IMR-90 (cell line): ENCODE measurements at regions not wholly inside any gene's neighbourhood (a gene's known extent, or its start where the extent isn't known, plus 50 kb on each side); places are given as distances from the start of the nearest gene placed in this dataset.
A peak's percentile ranks its signal among the peaks of the same experiment; 100 is the strongest.

Experiments used
- ATAC-seq: fragments of 200-7000 bp; cut with Tn5 transposase; 2 replicates; pipeline ENCODE4 v1.9.1; 2020; ENCODE audit warnings: low read depth, mild to moderate bottlenecking, moderate library complexity
- BruUV-seq: library from RNA; stranded (reverse); fragments of 400-500 nt; replicated peaks from 2 replicates; lab custom pipeline; 2021; lab: Mats Ljungman, UMichigan
- CTCF ChIA-PET: fragments of 300-600 bp; formaldehyde crosslinking; extraction: SDS; loops from one replicate; lab custom pipeline; 2021; ENCODE audit warnings: antibody characterized with exemption; lab: Yijun Ruan, JAX
- POLR2A ChIA-PET: fragments of 300-600 bp; sonication (Branson Sonifier 250); formaldehyde crosslinking; loops from one replicate; lab custom pipeline; 2022; ENCODE audit warnings: antibody characterized with exemption; ENCODE audit not compliant: unreplicated experiment; lab: Charles Lee
- DNase-seq: peaks from one replicate; pipeline ENCODE4 v3.0.0; 2013
- H2AFZ ChIP-seq: replicated peaks from 2 replicates; pipeline ENCODE3; 2013; ENCODE audit warnings: low read length, mild to moderate bottlenecking; ENCODE audit not compliant: poor library complexity
- H2AK5ac ChIP-seq: 2 replicates; pipeline ENCODE4 v1.6.1; 2013; ENCODE audit warnings: low read depth, low read length, inconsistent platforms
- H2AK9ac ChIP-seq: replicated peaks from 2 replicates; pipeline ENCODE3; 2013; ENCODE audit warnings: mild to moderate bottlenecking, low read depth, low read length, moderate library complexity; ENCODE audit not compliant: poor library complexity
- H2BK120ac ChIP-seq: 2 replicates; pipeline ENCODE4 v1.6.1; 2013; ENCODE audit warnings: low read depth, low read length, inconsistent platforms
- H2BK15ac ChIP-seq: 3 replicates; pipeline ENCODE4 v1.6.1; 2013; ENCODE audit warnings: low read depth, low read length, inconsistent platforms
- H2BK20ac ChIP-seq: 2 replicates; pipeline ENCODE4 v1.6.1; 2013; ENCODE audit warnings: low read depth, mild to moderate bottlenecking, inconsistent platforms, low read length, moderate library complexity
- H2BK5ac ChIP-seq: 2 replicates; pipeline ENCODE4 v1.6.1; 2013; ENCODE audit warnings: mild to moderate bottlenecking, low read depth, low read length, inconsistent platforms; ENCODE audit not compliant: poor library complexity, severe bottlenecking
- H3K14ac ChIP-seq: replicated peaks from 2 replicates; pipeline ENCODE4 v1.6.1; 2013; ENCODE audit warnings: low read depth, low read length, inconsistent platforms
- H3K18ac ChIP-seq: 2 replicates; pipeline ENCODE4 v1.6.1; 2013; ENCODE audit warnings: low read depth, low read length, control low read depth
- H3K23ac ChIP-seq: 2 replicates; pipeline ENCODE4 v1.6.1; 2013; ENCODE audit warnings: low read depth, low read length, inconsistent platforms
- H3K27ac ChIP-seq: 2 replicates; pipeline ENCODE4 v1.5.1; 2013; ENCODE audit warnings: mild to moderate bottlenecking, control low read depth, low read length; ENCODE audit not compliant: insufficient read depth
- H3K27me3 ChIP-seq: 2 replicates; pipeline ENCODE4 v1.6.1; 2013; ENCODE audit warnings: low read length; ENCODE audit not compliant: control insufficient read depth, insufficient read depth
- H3K36me3 ChIP-seq: 2 replicates; pipeline ENCODE4 v1.6.1; 2013; ENCODE audit warnings: low read length, mixed read lengths; ENCODE audit not compliant: control insufficient read depth, insufficient read depth
- H3K4ac ChIP-seq: 2 replicates; pipeline ENCODE4 v1.6.1; 2013; ENCODE audit warnings: low read depth, low read length, inconsistent platforms
- H3K4me1 ChIP-seq: 2 replicates; pipeline ENCODE4 v1.6.1; 2013; ENCODE audit warnings: low read length, mixed read lengths; ENCODE audit not compliant: control insufficient read depth, insufficient read depth
- H3K4me2 ChIP-seq: 2 replicates; pipeline ENCODE4 v1.6.1; 2013; ENCODE audit warnings: low read depth, mild to moderate bottlenecking, control low read depth, low read length, moderate library complexity
- H3K4me3 ChIP-seq: 2 replicates; pipeline ENCODE4 v1.5.1; 2013; ENCODE audit warnings: low read depth, mild to moderate bottlenecking, control low read depth, low read length, moderate library complexity; ENCODE audit not compliant: insufficient read depth
- H3K56ac ChIP-seq: 2 replicates; pipeline ENCODE4 v1.6.1; 2013; ENCODE audit warnings: low read length, inconsistent platforms; ENCODE audit not compliant: insufficient read depth; ENCODE audit errors: extremely low read depth
- H3K79me1 ChIP-seq, 2 experiments: 2 replicates each; pipeline ENCODE4 v1.6.1; 2013; ENCODE audit warnings: low read length in 2 of 2, inconsistent platforms in 1 of 2, low read depth in 1 of 2
- H3K9ac ChIP-seq: 2 replicates; pipeline ENCODE4 v1.6.1; 2013; ENCODE audit warnings: low read depth, low read length, control low read depth
- H3K9me1 ChIP-seq: 2 replicates; pipeline ENCODE4 v1.6.1; 2013; ENCODE audit warnings: low read length, inconsistent platforms; ENCODE audit not compliant: insufficient read depth
- H3K9me3 ChIP-seq: 2 replicates; pipeline ENCODE4 v1.6.1; 2013; ENCODE audit warnings: low read length; ENCODE audit not compliant: control insufficient read depth, insufficient read depth
- H4K20me1 ChIP-seq: 2 replicates; pipeline ENCODE4 v1.6.1; 2013; ENCODE audit warnings: low read length, inconsistent platforms; ENCODE audit not compliant: insufficient read depth
- H4K5ac ChIP-seq: 2 replicates; pipeline ENCODE4 v1.6.1; 2013; ENCODE audit warnings: mild to moderate bottlenecking, low read depth, low read length, control low read depth
- H4K8ac ChIP-seq, 2 experiments: 2 replicates each; pipeline ENCODE4 v1.6.1; 2013; ENCODE audit warnings: low read depth in 2 of 2, low read length in 2 of 2, control low read depth in 1 of 2, inconsistent platforms in 1 of 2
- H4K91ac ChIP-seq: 2 replicates; pipeline ENCODE4 v1.6.1; 2013; ENCODE audit warnings: low read depth, low read length, inconsistent platforms; ENCODE audit not compliant: insufficient read depth
- BHLHE40 ChIP-seq: fragments of 150-350 bp; IDR thresholded peaks from 2 replicates; pipeline ENCODE4 v1.6.1; 2016; ENCODE audit warnings: mild to moderate bottlenecking, low read depth, low read length
- CEBPB ChIP-seq: IDR thresholded peaks from 2 replicates; pipeline ENCODE4 v1.6.1; 2012; ENCODE audit warnings: low read depth, low read length, improper control_type of control experiment
- FOS ChIP-seq: fragments of 150-350 bp; IDR thresholded peaks from 2 replicates; pipeline ENCODE4 v1.6.1; 2016; ENCODE audit warnings: low read depth, low read length
- MAFK ChIP-seq: IDR thresholded peaks from 2 replicates; pipeline ENCODE4 v1.6.1; 2012; ENCODE audit warnings: low read depth, low read length, improper control_type of control experiment
- MAZ ChIP-seq: IDR thresholded peaks from 2 replicates; pipeline ENCODE4 v1.6.1; 2012; ENCODE audit warnings: low read depth, mild to moderate bottlenecking, low read length, improper control_type of control experiment, moderate library complexity, borderline replicate concordance
- NFE2L2 ChIP-seq: fragments of 150-350 bp; IDR thresholded peaks from 2 replicates; pipeline ENCODE4 v1.6.1; 2016; ENCODE audit warnings: low read depth, mild to moderate bottlenecking, low read length
- POLR2A ChIP-seq: IDR thresholded peaks from 2 replicates; pipeline ENCODE4 v1.6.1; 2012; ENCODE audit warnings: mild to moderate bottlenecking, low read depth, low read length
- RCOR1 ChIP-seq: IDR thresholded peaks from 2 replicates; pipeline ENCODE4 v1.6.1; 2012; ENCODE audit warnings: mild to moderate bottlenecking, low read length, improper control_type of control experiment; ENCODE audit not compliant: insufficient replicate concordance
- RFX5 ChIP-seq: IDR thresholded peaks from 2 replicates; pipeline ENCODE4 v1.8.0; 2012; ENCODE audit warnings: low read depth, mild to moderate bottlenecking, low read length, moderate library complexity
- SMC3 ChIP-seq: fragments of 150-350 bp; IDR thresholded peaks from 2 replicates; pipeline ENCODE4 v1.6.1; 2016; ENCODE audit warnings: low read depth, mild to moderate bottlenecking, antibody characterized with exemption, low read length, moderate library complexity
- WGBS, 2 experiments: methylation state at CpG; one replicate each; pipeline versions ENCODE4 v1.1.5 to v1.1.7; 2013; ENCODE audit warnings: missing lambda C conversion rate in 2 of 2; ENCODE audit not compliant: insufficient read length in 1 of 2; ENCODE audit errors: extremely low coverage in 2 of 2; 5-methylcytosine and 5-hydroxymethylcytosine counted together
- dilution Hi-C: fragments of 300-500 bp; cut with HindIII; formaldehyde crosslinking; loops from one replicate; pipeline ENCODE4 v1.14.3; 2018; ENCODE audit warnings: low sequenced_read_pairs; ENCODE audit not compliant: unreplicated experiment
- in situ Hi-C: fragments of 300-500 bp; cut with MboI; formaldehyde crosslinking; loops from 3 replicates; pipeline ENCODE4 v1.14.3; 2019; ENCODE audit warnings: low sequenced_read_pairs, inconsistent platforms, mixed read lengths
- intact Hi-C: fragments of 100-400 bp; cut with micrococcal nuclease; formaldehyde crosslinking; loops from 2 replicates; pipeline ENCODE4 v1.10.0; 2022
- TF ChIP-seq, protein P1 (sequence below): conservative IDR thresholded peaks from 2 replicates; pipeline ENCODE4 v1.5.1; 2012; ENCODE audit warnings: mild to moderate bottlenecking, low read depth, low read length, improper control_type of control experiment
- TF ChIP-seq, protein P2 (sequence below): fragments of 150-350 bp; IDR thresholded peaks from 2 replicates; pipeline ENCODE4 v1.6.1; 2017; ENCODE audit warnings: mild to moderate bottlenecking, antibody characterized with exemption, low read length, low read depth
- TF ChIP-seq, protein P3 (sequence below): fragments of 150-350 bp; IDR thresholded peaks from 2 replicates; pipeline ENCODE4 v1.6.1; 2016; ENCODE audit warnings: low read depth, mild to moderate bottlenecking, low read length, moderate library complexity, borderline replicate concordance

DNA sequence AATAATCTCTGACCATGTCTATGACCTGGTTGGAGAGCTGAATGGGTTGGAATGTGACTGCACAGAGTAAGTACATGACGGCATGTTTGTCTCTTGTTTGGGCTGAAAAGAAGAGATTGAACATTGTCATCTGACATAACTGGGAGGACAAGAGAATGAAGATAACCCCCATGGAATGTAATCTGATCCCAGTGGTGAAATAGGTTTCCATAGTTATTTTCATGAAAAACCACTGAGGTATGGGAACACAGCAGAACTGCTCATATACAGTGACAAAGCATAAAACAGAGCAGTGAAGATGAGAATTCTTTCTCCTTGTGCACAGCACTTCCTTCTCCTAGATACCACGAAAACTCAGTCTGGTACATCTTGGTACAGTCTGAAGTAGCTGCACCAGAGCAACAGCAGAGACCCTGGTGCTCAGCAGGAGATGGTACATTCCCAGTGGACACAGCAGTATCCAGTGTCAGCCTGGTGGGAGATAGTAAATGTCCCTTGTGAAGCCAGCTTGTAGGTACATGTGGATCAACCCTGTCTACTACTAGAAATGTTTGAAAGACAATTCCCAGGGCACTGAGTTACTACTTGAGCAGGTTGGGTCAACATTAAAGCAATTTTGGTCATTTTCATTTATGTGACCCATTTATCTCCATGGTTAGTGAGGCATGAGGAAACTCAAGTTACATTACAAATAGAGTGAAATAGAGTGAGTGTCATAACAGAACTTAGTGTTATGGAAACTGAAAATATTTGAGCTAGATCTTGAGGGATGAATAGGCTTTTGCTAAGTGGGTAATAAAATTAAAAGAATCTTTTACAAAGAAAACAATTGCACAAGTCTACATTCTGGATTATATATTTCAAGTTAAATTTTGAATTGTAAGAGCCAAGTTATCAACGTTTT lies 178.3 kb downstream of the SUCNR1 start:
- Histone ChIP-seq H3K4ac (peak overlapping the region; percentile 59), H4K5ac (peak overlapping the region; percentile 95), H2AK9ac (no peak overlapping the region), H2AFZ (peak overlapping the region; percentile 80), H3K27ac (peak overlapping the region; percentile 99), H3K9me3 (no peaks in the 10 kb centered on the region), H3K23ac (peak overlapping the region; percentile 64; the same call in 1 of the 2 replicates), H2BK20ac (peak overlapping the region; percentile 72), H3K27me3 (no peaks in the 10 kb centered on the region), H3K18ac (peak overlapping the region; percentile 98), H3K9ac (no peak overlapping the region), H2BK120ac (peak overlapping the region; percentile 67), H3K36me3 (no peaks in the 10 kb centered on the region), H4K91ac (peak overlapping the region; percentile 85), H2AK5ac (peak overlapping the region; percentile 96), H3K9me1 (peaks cover 4% of the 10 kb centered on the region), H2BK5ac (peak overlapping the region; percentile 99), H3K14ac (peak overlapping the region; percentile 49), H3K79me1 (no peaks in the 10 kb centered on the region), H4K8ac (peak overlapping the region; percentile 64 to 84; a peak in 3 of 4 replicates), H3K56ac (peak overlapping the region; percentile 52; the same call in 1 of the 2 replicates), H3K4me2 (peak overlapping the region; percentile 88), H3K4me1 (peaks cover 8% of the 10 kb centered on the region), H4K20me1 (no peaks in the 10 kb centered on the region), H2BK15ac (peak overlapping the region; percentile 79), H3K4me3 (no peak overlapping the region)
- WGBS, 2 experiments: 71% methylated on average over 1 of the region's 3 CpGs; no CpG with 5 or more reads in 1 of the 2 experiments
- CTCF ChIA-PET: no interaction called here
- intact Hi-C loops (no loop called here), dilution Hi-C loops (no loop called here), in situ Hi-C loops (no loop called here)
- POLR2A ChIA-PET: no interaction called here
- peak; percentile 69 for DNase-seq
- ATAC-seq: peak; percentile 71
- no TSS peak for BruUV-seq
- TF ChIP-seq, protein P1, sequence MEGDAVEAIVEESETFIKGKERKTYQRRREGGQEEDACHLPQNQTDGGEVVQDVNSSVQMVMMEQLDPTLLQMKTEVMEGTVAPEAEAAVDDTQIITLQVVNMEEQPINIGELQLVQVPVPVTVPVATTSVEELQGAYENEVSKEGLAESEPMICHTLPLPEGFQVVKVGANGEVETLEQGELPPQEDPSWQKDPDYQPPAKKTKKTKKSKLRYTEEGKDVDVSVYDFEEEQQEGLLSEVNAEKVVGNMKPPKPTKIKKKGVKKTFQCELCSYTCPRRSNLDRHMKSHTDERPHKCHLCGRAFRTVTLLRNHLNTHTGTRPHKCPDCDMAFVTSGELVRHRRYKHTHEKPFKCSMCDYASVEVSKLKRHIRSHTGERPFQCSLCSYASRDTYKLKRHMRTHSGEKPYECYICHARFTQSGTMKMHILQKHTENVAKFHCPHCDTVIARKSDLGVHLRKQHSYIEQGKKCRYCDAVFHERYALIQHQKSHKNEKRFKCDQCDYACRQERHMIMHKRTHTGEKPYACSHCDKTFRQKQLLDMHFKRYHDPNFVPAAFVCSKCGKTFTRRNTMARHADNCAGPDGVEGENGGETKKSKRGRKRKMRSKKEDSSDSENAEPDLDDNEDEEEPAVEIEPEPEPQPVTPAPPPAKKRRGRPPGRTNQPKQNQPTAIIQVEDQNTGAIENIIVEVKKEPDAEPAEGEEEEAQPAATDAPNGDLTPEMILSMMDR: no peak
- TF ChIP-seq MAFK: 0 out of 2 replicates have a peak, but pooled peaks have one; percentile 10
- TF ChIP-seq SMC3: no peak
- TF ChIP-seq MAZ: no peak
- TF ChIP-seq POLR2A: no peak
- TF ChIP-seq FOS: no peak
- TF ChIP-seq NFE2L2: peak; percentile 85
- TF ChIP-seq BHLHE40: peak; percentile 54; the same call in 1 of the 2 replicates
- TF ChIP-seq, protein P2, sequence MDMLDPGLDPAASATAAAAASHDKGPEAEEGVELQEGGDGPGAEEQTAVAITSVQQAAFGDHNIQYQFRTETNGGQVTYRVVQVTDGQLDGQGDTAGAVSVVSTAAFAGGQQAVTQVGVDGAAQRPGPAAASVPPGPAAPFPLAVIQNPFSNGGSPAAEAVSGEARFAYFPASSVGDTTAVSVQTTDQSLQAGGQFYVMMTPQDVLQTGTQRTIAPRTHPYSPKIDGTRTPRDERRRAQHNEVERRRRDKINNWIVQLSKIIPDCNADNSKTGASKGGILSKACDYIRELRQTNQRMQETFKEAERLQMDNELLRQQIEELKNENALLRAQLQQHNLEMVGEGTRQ: no peak
- TF ChIP-seq, protein P3, sequence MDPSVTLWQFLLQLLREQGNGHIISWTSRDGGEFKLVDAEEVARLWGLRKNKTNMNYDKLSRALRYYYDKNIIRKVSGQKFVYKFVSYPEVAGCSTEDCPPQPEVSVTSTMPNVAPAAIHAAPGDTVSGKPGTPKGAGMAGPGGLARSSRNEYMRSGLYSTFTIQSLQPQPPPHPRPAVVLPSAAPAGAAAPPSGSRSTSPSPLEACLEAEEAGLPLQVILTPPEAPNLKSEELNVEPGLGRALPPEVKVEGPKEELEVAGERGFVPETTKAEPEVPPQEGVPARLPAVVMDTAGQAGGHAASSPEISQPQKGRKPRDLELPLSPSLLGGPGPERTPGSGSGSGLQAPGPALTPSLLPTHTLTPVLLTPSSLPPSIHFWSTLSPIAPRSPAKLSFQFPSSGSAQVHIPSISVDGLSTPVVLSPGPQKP: no peak
- peak; percentile 27; the same call in 1 of the 2 replicates for TF ChIP-seq CEBPB
- no peak for TF ChIP-seq RFX5
- TF ChIP-seq RCOR1: no peak
